Stimulated activated naive CD8-positive, alpha-beta T cell treated with anti-CD3 and anti-CD28 coated beads, Interleukin-15, Interleukin-2, amounts not matched to agents 100 ng/mL and 50 ng/mL, for 24 hours (primary cell): ENCODE measurements at regions not wholly inside any gene's neighbourhood (a gene's known extent, or its start where the extent isn't known, plus 50 kb on each side); places are given as distances from the start of the nearest gene placed in this dataset.

Experiments used
- H3K27ac Mint-ChIP-seq: one replicate; pipeline ENCODE4 v1.8.0; 2021; ENCODE audit warnings: mild to moderate bottlenecking, mixed read lengths
- H3K27me3 Mint-ChIP-seq: one replicate; pipeline ENCODE4 v1.8.0; 2021; ENCODE audit warnings: mixed read lengths
- H3K36me3 Mint-ChIP-seq: one replicate; pipeline ENCODE4 v1.8.0; 2021; ENCODE audit warnings: low read depth, mixed read lengths
- H3K4me1 Mint-ChIP-seq: one replicate; pipeline ENCODE4 v1.8.0; 2021; ENCODE audit warnings: low read depth, mixed read lengths
- H3K4me3 Mint-ChIP-seq: one replicate; pipeline ENCODE4 v1.8.0; 2021; ENCODE audit warnings: mild to moderate bottlenecking, mixed read lengths
- H3K9me3 Mint-ChIP-seq: one replicate; pipeline ENCODE4 v1.8.0; 2021; ENCODE audit warnings: mixed read lengths

DNA sequence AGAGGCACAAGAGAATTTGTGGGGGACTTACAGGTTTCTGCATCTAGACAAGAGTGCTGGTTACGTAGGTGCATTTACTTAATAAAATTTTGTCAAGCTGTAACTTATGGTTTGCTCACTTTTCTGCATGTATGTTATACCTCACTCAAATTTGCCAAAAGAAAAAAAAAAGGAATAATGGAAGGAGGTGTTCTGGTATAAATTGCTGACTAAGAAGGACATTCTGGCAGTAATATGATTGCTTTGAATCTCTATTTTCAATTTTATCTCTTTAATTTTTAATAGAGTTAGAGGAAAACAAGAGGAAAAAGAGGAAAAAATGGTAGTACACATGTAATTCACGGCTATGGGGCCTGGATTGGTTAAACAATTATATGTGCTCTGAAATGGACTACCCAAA is 119.5 kb downstream of the DUSP10 start:
- Mint-ChIP-seq H3K4me1 (no peaks in the 10 kb centered on the region), H3K9me3 (no peaks in the 10 kb centered on the region), H3K27ac (no peak overlapping the region), H3K27me3 (peaks cover 8% of the 10 kb centered on the region), H3K36me3 (no peaks in the 10 kb centered on the region), H3K4me3 (no peak overlapping the region)

GRCh38 chr1:221625026-221625425 is 116.9 kb downstream of the DUSP10 start:
- Mint-ChIP-seq H3K27me3 (peaks cover 8% of the 10 kb centered on the region), H3K4me1 (no peaks in the 10 kb centered on the region), H3K36me3 (no peaks in the 10 kb centered on the region), H3K9me3 (no peaks in the 10 kb centered on the region), H3K4me3 (no peak overlapping the region), H3K27ac (no peak overlapping the region)

DNA sequence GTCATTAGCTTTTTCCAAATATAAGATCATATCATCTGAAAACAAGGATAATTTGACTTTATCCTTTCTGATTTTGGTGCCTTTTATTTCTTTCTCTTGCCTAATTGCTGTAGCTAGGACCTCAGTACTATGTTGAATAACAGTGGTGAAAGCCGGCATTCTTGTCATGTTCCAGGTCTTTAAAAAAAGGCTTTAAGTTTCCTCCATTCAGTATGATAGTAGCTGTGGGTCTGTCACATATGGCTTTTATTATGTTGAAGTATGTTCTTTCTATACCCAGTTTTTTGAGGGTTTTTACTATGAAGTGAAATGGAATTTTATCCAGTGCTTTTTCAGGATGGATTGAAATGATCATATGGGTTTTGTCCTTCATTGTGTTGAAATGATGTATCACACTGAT is 115.8 kb downstream of the DUSP10 start:
- H3K4me1 Mint-ChIP-seq, result no peaks in the 10 kb centered on the region
- no peak overlapping the region for H3K27ac Mint-ChIP-seq
- peaks cover 7% of the 10 kb centered on the region for H3K27me3 Mint-ChIP-seq
- H3K36me3 Mint-ChIP-seq, result no peaks in the 10 kb centered on the region
- H3K9me3 Mint-ChIP-seq, result no peaks in the 10 kb centered on the region
- H3K4me3 Mint-ChIP-seq, result no peak overlapping the region

DNA sequence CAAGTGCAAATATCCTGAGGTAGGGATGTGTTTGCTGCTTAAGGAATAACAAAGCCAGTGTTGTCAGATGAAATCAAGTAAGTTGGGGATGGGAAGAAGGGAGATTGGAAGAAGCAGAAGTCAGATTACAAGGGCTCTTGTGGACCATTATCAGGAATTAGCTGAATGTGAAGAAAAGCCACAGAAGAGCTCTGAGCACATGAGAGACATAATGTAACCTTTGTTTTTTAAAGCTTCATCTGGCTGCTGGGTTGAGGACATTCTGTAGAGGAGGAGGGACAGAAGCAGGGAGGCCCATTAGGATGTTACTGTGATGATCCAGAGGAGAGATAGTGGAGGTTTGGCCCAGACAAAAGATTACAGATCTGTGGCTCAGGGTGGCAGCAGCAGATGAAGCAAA is 111.7 kb downstream of the DUSP10 start:
- no peaks in the 10 kb centered on the region for H3K4me1 Mint-ChIP-seq
- no peak overlapping the region for H3K4me3 Mint-ChIP-seq
- H3K36me3 Mint-ChIP-seq, result no peaks in the 10 kb centered on the region
- H3K27ac Mint-ChIP-seq, result no peak overlapping the region
- no peaks in the 10 kb centered on the region for H3K9me3 Mint-ChIP-seq
- H3K27me3 Mint-ChIP-seq, result no peaks in the 10 kb centered on the region

GRCh38 chr1:221631556-221631955 is 110.3 kb downstream of the DUSP10 start:
- H3K27me3 Mint-ChIP-seq, result no peaks in the 10 kb centered on the region
- H3K4me1 Mint-ChIP-seq, result no peaks in the 10 kb centered on the region
- no peaks in the 10 kb centered on the region for H3K36me3 Mint-ChIP-seq
- H3K27ac Mint-ChIP-seq, result no peak overlapping the region
- no peaks in the 10 kb centered on the region for H3K9me3 Mint-ChIP-seq
- H3K4me3 Mint-ChIP-seq, result no peak overlapping the region

- no peak overlapping the region for H3K4me3 Mint-ChIP-seq
- H3K27me3 Mint-ChIP-seq, result no peaks in the 10 kb centered on the region
- no peaks in the 10 kb centered on the region for H3K36me3 Mint-ChIP-seq
- H3K27ac Mint-ChIP-seq, result no peak overlapping the region
- no peaks in the 10 kb centered on the region for H3K9me3 Mint-ChIP-seq
- H3K4me1 Mint-ChIP-seq, result no peaks in the 10 kb centered on the region
These were observed 109.8 kb downstream of the DUSP10 start for GRCh38 chr1:221632072-221632471.

DNA sequence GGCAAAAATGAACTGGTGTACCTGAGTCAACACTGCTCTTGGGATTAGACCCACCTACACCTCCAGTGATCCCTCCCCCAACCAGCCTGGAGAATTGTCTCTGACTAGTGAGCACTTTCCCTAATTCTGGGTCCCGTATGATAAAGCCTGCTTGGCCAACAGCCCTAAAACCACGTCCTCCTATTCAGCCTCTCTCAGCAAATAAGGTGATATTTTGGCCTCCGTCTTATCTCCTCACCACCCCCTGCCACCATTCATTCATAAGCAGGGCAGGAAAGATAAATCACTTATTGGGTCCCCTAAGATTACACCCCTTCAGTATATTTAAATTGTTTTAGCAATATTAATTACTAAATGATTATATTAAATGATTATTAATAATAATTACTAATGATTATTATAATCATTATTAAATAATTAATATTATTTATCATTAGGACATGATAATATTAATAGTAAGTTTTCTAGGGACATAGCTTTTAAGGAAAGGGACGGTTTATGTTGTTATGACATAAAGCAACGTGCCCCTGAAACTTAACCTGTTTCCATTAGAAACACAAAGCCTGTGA is 108.0 kb downstream of the DUSP10 start:
- no peak overlapping the region for H3K4me3 Mint-ChIP-seq
- H3K27me3 Mint-ChIP-seq, result no peaks in the 10 kb centered on the region
- H3K27ac Mint-ChIP-seq, result no peak overlapping the region
- peaks cover 3% of the 10 kb centered on the region for H3K9me3 Mint-ChIP-seq
- no peaks in the 10 kb centered on the region for H3K36me3 Mint-ChIP-seq
- H3K4me1 Mint-ChIP-seq, result no peaks in the 10 kb centered on the region

- H3K4me1 Mint-ChIP-seq, result no peaks in the 10 kb centered on the region
- H3K27me3 Mint-ChIP-seq, result no peaks in the 10 kb centered on the region
- H3K36me3 Mint-ChIP-seq, result no peaks in the 10 kb centered on the region
- no peak overlapping the region for H3K27ac Mint-ChIP-seq
- H3K9me3 Mint-ChIP-seq, result peaks cover 3% of the 10 kb centered on the region
- H3K4me3 Mint-ChIP-seq, result no peak overlapping the region
These were observed 107.3 kb downstream of the DUSP10 start for GRCh38 chr1:221634606-221635005.

DNA sequence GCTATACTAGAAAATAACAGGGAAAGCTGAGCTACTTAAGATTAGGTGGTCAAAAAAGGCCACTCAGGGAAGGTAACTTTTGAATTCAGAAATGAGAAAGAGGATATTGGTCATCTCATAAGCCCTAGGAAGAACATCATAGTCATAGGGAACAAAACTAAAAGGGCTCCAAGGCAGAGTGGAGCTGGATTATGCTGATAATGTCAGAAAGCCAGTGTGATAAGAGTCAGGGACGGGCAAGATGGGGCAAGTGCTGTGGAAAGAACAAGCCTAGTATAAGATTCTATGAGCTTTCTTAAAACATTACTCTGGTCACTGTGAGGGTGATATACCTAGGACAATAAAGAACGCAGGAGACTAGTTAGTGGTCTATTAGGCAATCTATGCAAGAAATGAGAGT is 106.6 kb downstream of the DUSP10 start:
- Mint-ChIP-seq H3K27ac (no peak overlapping the region), H3K4me3 (no peak overlapping the region), H3K36me3 (no peaks in the 10 kb centered on the region), H3K27me3 (no peaks in the 10 kb centered on the region), H3K4me1 (no peaks in the 10 kb centered on the region), H3K9me3 (peaks cover 3% of the 10 kb centered on the region)

DNA sequence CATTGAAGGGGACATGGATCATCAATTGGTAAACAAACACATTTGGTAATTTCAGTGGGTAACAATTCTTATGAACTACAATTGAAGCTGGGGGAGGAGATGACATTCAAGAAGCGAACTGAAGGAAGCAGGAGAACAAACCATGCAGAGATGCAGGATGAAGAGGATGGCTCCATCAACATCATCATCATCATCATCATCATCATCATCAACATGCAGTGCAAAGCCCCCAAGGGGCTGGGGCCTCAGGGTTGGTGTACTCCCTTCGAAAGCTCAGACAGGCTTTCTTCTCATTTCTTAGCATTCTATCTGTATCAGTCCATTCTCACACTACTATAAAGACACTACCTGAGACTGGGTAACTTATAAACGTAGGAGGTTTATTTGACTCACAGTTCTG is 105.8 kb downstream of the DUSP10 start:
- H3K4me1 Mint-ChIP-seq, result no peaks in the 10 kb centered on the region

GRCh38 chr1:221636967-221637366 is 104.9 kb downstream of the DUSP10 start:
- H3K4me1 Mint-ChIP-seq, result no peaks in the 10 kb centered on the region
- no peak overlapping the region for H3K4me3 Mint-ChIP-seq
- no peaks in the 10 kb centered on the region for H3K27me3 Mint-ChIP-seq
- peaks cover 3% of the 10 kb centered on the region for H3K9me3 Mint-ChIP-seq
- no peaks in the 10 kb centered on the region for H3K36me3 Mint-ChIP-seq
- H3K27ac Mint-ChIP-seq, result no peak overlapping the region

More for the DNA sequence above, 105.8 kb downstream of the DUSP10 start:
- Mint-ChIP-seq H3K27me3 (no peaks in the 10 kb centered on the region), H3K9me3 (peaks cover 3% of the 10 kb centered on the region), H3K36me3 (no peaks in the 10 kb centered on the region), H3K4me3 (no peak overlapping the region), H3K27ac (no peak overlapping the region)

DNA sequence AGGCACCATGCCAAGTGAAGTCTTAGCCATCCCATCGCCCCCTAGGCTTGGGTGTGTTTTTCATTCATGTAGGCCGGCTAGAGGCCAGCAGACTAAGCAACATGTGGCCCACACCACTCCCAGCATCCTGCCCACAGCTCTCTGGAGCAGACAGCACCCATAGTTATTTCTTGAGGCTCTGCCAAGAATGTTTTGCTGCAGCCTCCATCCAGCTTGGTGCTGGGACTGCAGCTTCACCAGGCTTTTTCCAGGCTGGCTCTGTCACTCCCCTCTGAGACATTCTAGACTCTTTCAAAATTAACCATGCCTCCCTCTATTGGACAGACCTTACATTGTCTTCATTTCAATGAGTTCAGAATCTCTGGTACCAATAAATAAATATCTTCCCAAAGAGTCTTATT is 104.2 kb downstream of the DUSP10 start:
- Mint-ChIP-seq H3K36me3 (no peaks in the 10 kb centered on the region), H3K27me3 (no peaks in the 10 kb centered on the region), H3K9me3 (peaks cover 3% of the 10 kb centered on the region), H3K4me3 (no peak overlapping the region), H3K4me1 (no peaks in the 10 kb centered on the region), H3K27ac (no peak overlapping the region)

DNA sequence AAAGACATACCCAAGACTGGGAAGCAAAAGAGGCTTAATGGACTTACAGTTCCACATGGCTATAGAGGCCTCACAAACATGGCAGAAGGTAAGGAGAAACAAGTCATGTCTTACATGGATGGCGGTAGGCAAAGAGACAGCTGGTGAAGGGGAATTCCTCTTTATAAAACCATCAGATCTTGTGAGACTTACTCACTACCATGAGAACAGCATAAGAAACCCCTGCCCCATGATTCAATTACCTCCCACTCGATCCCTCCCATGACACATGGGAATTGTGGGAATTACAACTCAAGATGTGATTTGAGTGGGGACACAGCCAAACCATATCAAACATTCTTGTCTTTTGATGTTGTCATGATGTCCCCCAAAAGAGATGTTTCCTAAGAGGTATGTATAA is 103.3 kb downstream of the DUSP10 start:
- no peak overlapping the region for H3K27ac Mint-ChIP-seq
- H3K36me3 Mint-ChIP-seq, result no peaks in the 10 kb centered on the region
- H3K4me3 Mint-ChIP-seq, result no peak overlapping the region
- H3K4me1 Mint-ChIP-seq, result no peaks in the 10 kb centered on the region
- peaks cover 3% of the 10 kb centered on the region for H3K9me3 Mint-ChIP-seq
- no peaks in the 10 kb centered on the region for H3K27me3 Mint-ChIP-seq

GRCh38 chr1:221641811-221642210 is 100.1 kb downstream of the DUSP10 start:
- H3K9me3 Mint-ChIP-seq, result peaks cover 3% of the 10 kb centered on the region
- H3K27me3 Mint-ChIP-seq, result no peaks in the 10 kb centered on the region
- H3K36me3 Mint-ChIP-seq, result no peaks in the 10 kb centered on the region
- no peak overlapping the region for H3K4me3 Mint-ChIP-seq
- H3K27ac Mint-ChIP-seq, result no peak overlapping the region
- H3K4me1 Mint-ChIP-seq, result no peaks in the 10 kb centered on the region

DNA sequence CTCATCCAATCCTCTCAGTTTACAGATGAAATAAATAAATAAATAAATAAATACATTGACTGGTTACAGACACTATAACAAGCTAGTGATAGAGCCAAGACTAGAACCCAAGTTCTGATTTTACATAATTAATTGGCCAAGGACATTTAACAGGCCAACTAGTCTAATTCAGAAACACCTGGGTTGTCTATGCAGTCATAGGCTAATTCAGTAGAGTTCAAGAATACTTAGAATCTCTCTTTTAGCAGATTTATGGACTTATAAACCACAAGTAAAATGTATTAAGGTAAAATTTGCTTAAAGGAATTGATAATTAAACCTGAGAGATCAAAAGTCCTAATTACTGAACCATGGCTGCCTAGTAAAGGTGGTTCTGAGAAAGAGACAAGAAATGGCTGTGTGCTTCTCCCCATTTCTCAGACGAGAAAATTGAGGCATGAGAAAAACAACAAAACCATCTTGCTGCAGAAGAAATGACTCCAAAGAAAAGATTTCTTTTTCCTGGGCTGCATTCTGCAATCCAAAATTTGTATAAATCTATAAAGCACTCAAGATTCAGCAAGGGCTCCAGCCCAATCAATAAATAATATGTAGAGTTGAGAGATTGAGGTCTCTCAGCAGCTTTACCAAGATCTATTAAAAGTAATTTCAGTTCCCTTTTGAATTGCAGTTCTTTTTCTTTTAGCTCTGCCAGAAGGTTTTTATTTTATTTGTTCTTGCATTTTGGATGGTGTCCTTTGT is 98.3 kb downstream of the DUSP10 start:
- H3K27ac Mint-ChIP-seq, result no peak overlapping the region

GRCh38 chr1:221644145-221644448 is 97.8 kb downstream of the DUSP10 start:
- H3K9me3 Mint-ChIP-seq, result no peaks in the 10 kb centered on the region
- H3K4me1 Mint-ChIP-seq, result no peaks in the 10 kb centered on the region
- H3K27ac Mint-ChIP-seq, result no peak overlapping the region
- H3K36me3 Mint-ChIP-seq, result no peaks in the 10 kb centered on the region
- no peak overlapping the region for H3K4me3 Mint-ChIP-seq
- H3K27me3 Mint-ChIP-seq, result peaks cover 4% of the 10 kb centered on the region

More for the DNA sequence above, 98.3 kb downstream of the DUSP10 start:
- H3K4me3 Mint-ChIP-seq, result no peak overlapping the region
- no peaks in the 10 kb centered on the region for H3K27me3 Mint-ChIP-seq
- no peaks in the 10 kb centered on the region for H3K9me3 Mint-ChIP-seq
- H3K36me3 Mint-ChIP-seq, result no peaks in the 10 kb centered on the region
- H3K4me1 Mint-ChIP-seq, result no peaks in the 10 kb centered on the region
